ENCODE measurements at regions not wholly inside any gene's neighbourhood (a gene's known extent, or its start where the extent isn't known, plus 50 kb on each side); places are given as distances from the start of the nearest gene placed in this dataset.
"Not testable (repeated sequence)": the region's sequence is repeated elsewhere in the genome, so short reads cannot be mapped to it uniquely, and the experiment has no call there.

- H3K4me3 ChIP-seq; DNase-seq; H3K4me1 ChIP-seq; H3K27ac ChIP-seq; intact Hi-C loops (cut with DNase I; ENCODE audit: low total_unique reads); H3K9me3 ChIP-seq; H3K36me3 ChIP-seq; H3K27me3 ChIP-seq: not testable (repeated sequence)
Measured at GRCh38 chr21:5080015-5080414, 5441.4 kb upstream of the TPTE start.

- H3K27ac ChIP-seq; H3K9me3 ChIP-seq; H3K4me3 ChIP-seq; intact Hi-C loops (cut with DNase I; ENCODE audit: low total_unique reads); H3K36me3 ChIP-seq; H3K4me1 ChIP-seq; H3K27me3 ChIP-seq; DNase-seq: not testable (repeated sequence)
Measured at GRCh38 chr21:5084246-5084645, 5437.1 kb upstream of the TPTE start.

GRCh38 chr21:5085456-5085855, 5435.9 kb upstream of the TPTE start:
- H3K27ac ChIP-seq; H3K4me3 ChIP-seq; H3K27me3 ChIP-seq; H3K4me1 ChIP-seq; H3K9me3 ChIP-seq; H3K36me3 ChIP-seq; intact Hi-C loops (cut with DNase I; ENCODE audit: low total_unique reads); DNase-seq: not testable (repeated sequence)

GRCh38 chr21:5086416-5086815, 5435.0 kb upstream of the TPTE start:
- DNase-seq: peak; percentile 56 to 59
- H3K4me1 ChIP-seq; intact Hi-C loops (cut with DNase I; ENCODE audit: low total_unique reads); H3K9me3 ChIP-seq; H3K27ac ChIP-seq; H3K4me3 ChIP-seq; H3K36me3 ChIP-seq; H3K27me3 ChIP-seq: not testable (repeated sequence)

- H3K36me3 ChIP-seq; H3K27me3 ChIP-seq; H3K4me1 ChIP-seq; H3K4me3 ChIP-seq; H3K27ac ChIP-seq; H3K9me3 ChIP-seq; DNase-seq; intact Hi-C loops (cut with DNase I; ENCODE audit: low total_unique reads): not testable (repeated sequence)
Measured at GRCh38 chr21:5088820-5089219, 5432.6 kb upstream of the TPTE start.

GRCh38 chr21:5089399-5090089, 5431.8 kb upstream of the TPTE start:
- H3K9me3 ChIP-seq; H3K27ac ChIP-seq; H3K36me3 ChIP-seq; H3K27me3 ChIP-seq; H3K4me3 ChIP-seq; intact Hi-C loops (cut with DNase I; ENCODE audit: low total_unique reads); H3K4me1 ChIP-seq: not testable (repeated sequence)
- peak in 1 of 2 donors; percentile 39 for DNase-seq

GRCh38 chr21:5090132-5091079, 5431.0 kb upstream of the TPTE start:
- H3K9me3 ChIP-seq; H3K36me3 ChIP-seq; intact Hi-C loops (cut with DNase I; ENCODE audit: low total_unique reads); H3K4me1 ChIP-seq; DNase-seq; H3K27me3 ChIP-seq; H3K4me3 ChIP-seq; H3K27ac ChIP-seq: not testable (repeated sequence)

- DNase-seq; H3K27ac ChIP-seq; H3K9me3 ChIP-seq; H3K4me3 ChIP-seq; H3K36me3 ChIP-seq; intact Hi-C loops (cut with DNase I; ENCODE audit: low total_unique reads); H3K4me1 ChIP-seq; H3K27me3 ChIP-seq: not testable (repeated sequence)
Measured at GRCh38 chr21:5091274-5091673, 5430.1 kb upstream of the TPTE start.

GRCh38 chr21:5095628-5096027, 5425.8 kb upstream of the TPTE start:
- H3K36me3 ChIP-seq; DNase-seq; H3K9me3 ChIP-seq; H3K27ac ChIP-seq; intact Hi-C loops (cut with DNase I; ENCODE audit: low total_unique reads); H3K27me3 ChIP-seq; H3K4me3 ChIP-seq; H3K4me1 ChIP-seq: not testable (repeated sequence)

- H3K27me3 ChIP-seq; H3K4me3 ChIP-seq; DNase-seq; H3K27ac ChIP-seq; H3K36me3 ChIP-seq; H3K9me3 ChIP-seq; intact Hi-C loops (cut with DNase I; ENCODE audit: low total_unique reads); H3K4me1 ChIP-seq: not testable (repeated sequence)
Measured at GRCh38 chr21:5098010-5098743, 5423.2 kb upstream of the TPTE start.

- DNase-seq; H3K9me3 ChIP-seq; H3K4me3 ChIP-seq; intact Hi-C loops (cut with DNase I; ENCODE audit: low total_unique reads); H3K4me1 ChIP-seq; H3K36me3 ChIP-seq; H3K27ac ChIP-seq; H3K27me3 ChIP-seq: not testable (repeated sequence)
Measured at GRCh38 chr21:5100604-5101174, 5420.7 kb upstream of the TPTE start.

- H3K9me3 ChIP-seq; H3K36me3 ChIP-seq; intact Hi-C loops (cut with DNase I; ENCODE audit: low total_unique reads); H3K4me1 ChIP-seq; H3K27ac ChIP-seq; H3K27me3 ChIP-seq; H3K4me3 ChIP-seq: not testable (repeated sequence)
- peak; percentile 30 to 65 for DNase-seq
Measured at GRCh38 chr21:5101749-5102148, 5419.6 kb upstream of the TPTE start.

- intact Hi-C loops (cut with DNase I; ENCODE audit: low total_unique reads); H3K4me1 ChIP-seq; H3K4me3 ChIP-seq; H3K27me3 ChIP-seq; H3K9me3 ChIP-seq; H3K36me3 ChIP-seq; H3K27ac ChIP-seq; DNase-seq: not testable (repeated sequence)
Measured at GRCh38 chr21:5103880-5104561, 5417.4 kb upstream of the TPTE start.

Measured in tibial artery (tissue), 4 donors.